Caki2 (cell line): ENCODE measurements at regions not wholly inside any gene's neighbourhood (a gene's known extent, or its start where the extent isn't known, plus 50 kb on each side); places are given as distances from the start of the nearest gene placed in this dataset.

Experiments
- DNase-seq: peaks from one replicate; pipeline ENCODE4 v3.0.0-alpha.2; 2015; ENCODE audit warnings: low read depth
- in situ Hi-C: cut with HindIII; loops from 2 replicates; pipeline ENCODE4 v1.10.0; 2016; ENCODE audit warnings: low sequenced_read_pairs, low pct_unique_long_range_greater_than_20kb, mixed read lengths

GRCh38 chr7:81040496-81040895 lies 121.6 kb upstream of the SEMA3C start:
- DNase-seq: no peak
- in situ Hi-C loops: no loop called here

- DNase-seq: no peak
- in situ Hi-C loops: no loop called here
Measured at GRCh38 chr7:81036871-81037270, 118.0 kb upstream of the SEMA3C start.

- in situ Hi-C loops: no loop called here
- DNase-seq: no peak
Measured at GRCh38 chr7:81036057-81036456, 117.2 kb upstream of the SEMA3C start.

- DNase-seq: no peak
- in situ Hi-C loops: no loop called here
Measured at GRCh38 chr7:81031996-81032395, 113.1 kb upstream of the SEMA3C start.

GRCh38 chr7:81031243-81031642 lies 112.4 kb upstream of the SEMA3C start:
- in situ Hi-C loops: no loop called here
- no peak for DNase-seq

GRCh38 chr7:81030472-81030871 lies 111.6 kb upstream of the SEMA3C start:
- in situ Hi-C loops: no loop called here

GRCh38 chr7:81029511-81029910 lies 110.7 kb upstream of the SEMA3C start:
- in situ Hi-C loops: no loop called here
- no peak for DNase-seq

More at GRCh38 chr7:81030472-81030871, 111.6 kb upstream of the SEMA3C start:
- no peak for DNase-seq

- DNase-seq: no peak
Measured at GRCh38 chr7:81025360-81025759, 106.5 kb upstream of the SEMA3C start.

GRCh38 chr7:81014908-81015307 lies 96.1 kb upstream of the SEMA3C start:
- in situ Hi-C loops: no loop called here
- no peak for DNase-seq

More at GRCh38 chr7:81025360-81025759, 106.5 kb upstream of the SEMA3C start:
- in situ Hi-C loops: no loop called here

GRCh38 chr7:81014266-81014665 lies 95.4 kb upstream of the SEMA3C start:
- no peak for DNase-seq
- in situ Hi-C loops: no loop called here

- DNase-seq: no peak
- in situ Hi-C loops: no loop called here
Measured at GRCh38 chr7:81013083-81013817, 94.4 kb upstream of the SEMA3C start.

- in situ Hi-C loops: no loop called here
- DNase-seq: no peak
Measured at GRCh38 chr7:81008901-81009300, 90.0 kb upstream of the SEMA3C start.

GRCh38 chr7:81007051-81007450 lies 88.2 kb upstream of the SEMA3C start:
- no peak for DNase-seq
- in situ Hi-C loops: no loop called here

- in situ Hi-C loops: no loop called here
Measured at GRCh38 chr7:81005254-81005653, 86.4 kb upstream of the SEMA3C start.

GRCh38 chr7:81004098-81004497 lies 85.2 kb upstream of the SEMA3C start:
- in situ Hi-C loops: no loop called here

More at GRCh38 chr7:81005254-81005653, 86.4 kb upstream of the SEMA3C start:
- DNase-seq: no peak

GRCh38 chr7:81003326-81003725 lies 84.5 kb upstream of the SEMA3C start:
- in situ Hi-C loops: no loop called here
- DNase-seq: no peak

More at GRCh38 chr7:81004098-81004497, 85.2 kb upstream of the SEMA3C start:
- no peak for DNase-seq

GRCh38 chr7:81002421-81002820 lies 83.6 kb upstream of the SEMA3C start:
- in situ Hi-C loops: no loop called here
- no peak for DNase-seq

GRCh38 chr7:80999771-81000170 lies 80.9 kb upstream of the SEMA3C start:
- in situ Hi-C loops: no loop called here
- no peak for DNase-seq

- in situ Hi-C loops: no loop called here
- DNase-seq: no peak
Measured at GRCh38 chr7:80999100-80999499, 80.2 kb upstream of the SEMA3C start.

- in situ Hi-C loops: no loop called here
- no peak for DNase-seq
Measured at GRCh38 chr7:80997841-80998240, 79.0 kb upstream of the SEMA3C start.
